NCI-H345 (cell line): ENCODE measurements at regions not wholly inside any gene's neighbourhood (a gene's known extent, or its start where the extent isn't known, plus 50 kb on each side); places are given as distances from the start of the nearest gene placed in this dataset.
A peak's percentile ranks its signal among the peaks of the same experiment; 100 is the strongest.
"Not testable (repeated sequence)": the region's sequence is repeated elsewhere in the genome, so short reads cannot be mapped to it uniquely, and the experiment has no call there.

Experiments
- DNase-seq: peaks from one replicate; lab custom pipeline; 2025; lab: John Stamatoyannopoulos, UW

DNA sequence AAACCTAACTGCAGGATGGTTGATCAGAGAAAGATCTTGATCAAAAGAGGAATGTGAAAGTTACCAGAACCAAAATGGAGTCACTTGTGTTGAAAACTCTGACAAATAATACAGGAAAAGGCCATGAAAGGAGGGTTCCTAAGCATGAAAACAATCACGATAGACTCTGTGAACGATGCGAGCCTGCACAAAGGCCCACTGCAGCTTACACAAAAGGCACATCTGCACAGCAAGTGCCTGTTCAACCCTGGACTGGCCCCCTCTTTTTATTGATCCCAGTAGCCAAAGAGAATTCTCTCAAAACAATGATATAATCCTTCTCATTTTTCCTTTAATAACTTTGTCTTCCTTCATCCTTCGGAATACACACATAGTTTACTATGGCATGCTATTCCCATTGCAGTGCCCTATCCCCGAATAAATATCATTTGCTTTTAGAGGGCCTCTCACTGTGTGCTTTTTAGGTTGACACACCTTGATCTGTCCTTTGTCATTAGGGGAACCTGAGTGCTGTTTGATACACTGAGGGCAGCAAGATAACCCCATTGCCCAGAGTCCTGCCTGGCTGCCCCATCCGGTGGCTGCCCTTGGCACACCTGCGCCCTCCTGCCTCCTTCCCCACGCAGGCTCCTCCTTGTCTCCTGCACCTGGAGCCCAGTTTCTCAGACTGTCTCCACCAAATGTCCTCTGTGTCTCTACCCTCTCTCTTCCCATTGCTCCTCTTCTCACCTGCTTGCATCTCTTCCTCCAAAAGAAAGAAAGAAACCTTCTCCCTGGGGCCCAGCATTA, 98.3 kb upstream of the FRMD1 start:
- DNase-seq = no peak

- no peak for DNase-seq
Observed at GRCh38 chr6:168171673-168172353, 92.8 kb upstream of the FRMD1 start.

GRCh38 chr6:168170841-168171601, 92.0 kb upstream of the FRMD1 start:
- no peak for DNase-seq

- no peak for DNase-seq
Observed at GRCh38 chr6:168169624-168170023, 90.6 kb upstream of the FRMD1 start.

DNA sequence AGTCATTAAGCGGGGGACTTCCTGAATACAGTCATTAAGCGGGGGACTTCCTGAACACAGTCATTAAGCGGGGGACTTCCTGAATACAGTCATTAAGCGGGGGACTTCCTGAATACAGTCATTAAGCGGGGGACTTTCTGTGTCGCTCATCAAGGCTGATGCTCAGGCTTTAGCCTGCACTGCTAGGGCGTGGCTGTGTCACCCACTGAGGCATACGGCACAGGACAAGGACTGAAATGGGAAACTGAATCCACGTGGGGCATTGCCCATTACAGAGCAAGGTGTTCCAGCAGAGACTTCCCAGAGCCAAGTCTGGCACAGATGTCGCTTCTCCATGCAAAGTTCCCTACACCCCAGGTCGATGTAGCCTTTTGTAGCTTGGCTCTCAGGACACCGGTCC, 89.9 kb upstream of the FRMD1 start:
- not testable (repeated sequence) for DNase-seq

GRCh38 chr6:168168330-168168729, 89.3 kb upstream of the FRMD1 start:
- DNase-seq = not testable (repeated sequence)

- DNase-seq = no peak
Observed at GRCh38 chr6:168167431-168168315, 88.7 kb upstream of the FRMD1 start.

DNA sequence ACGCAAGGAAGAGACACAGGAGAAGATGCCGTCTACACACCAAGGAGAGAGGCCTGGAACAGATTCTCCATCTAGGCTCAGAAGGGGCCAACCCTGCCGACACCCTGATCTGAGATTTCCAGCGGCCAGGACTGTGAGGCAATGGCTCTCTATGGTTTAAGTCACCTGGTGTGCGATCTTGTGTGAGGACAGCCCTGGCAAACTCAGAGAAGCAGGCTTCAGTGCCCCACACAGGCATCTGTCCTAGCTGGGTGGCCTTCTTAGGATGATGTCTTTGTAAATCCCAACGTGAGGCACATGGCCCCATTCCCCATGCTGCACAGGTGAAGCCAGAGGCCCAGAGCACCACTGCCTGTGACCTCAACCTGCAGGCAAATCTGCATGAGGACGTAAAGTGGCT, 87.6 kb upstream of the FRMD1 start:
- DNase-seq = no peak

DNA sequence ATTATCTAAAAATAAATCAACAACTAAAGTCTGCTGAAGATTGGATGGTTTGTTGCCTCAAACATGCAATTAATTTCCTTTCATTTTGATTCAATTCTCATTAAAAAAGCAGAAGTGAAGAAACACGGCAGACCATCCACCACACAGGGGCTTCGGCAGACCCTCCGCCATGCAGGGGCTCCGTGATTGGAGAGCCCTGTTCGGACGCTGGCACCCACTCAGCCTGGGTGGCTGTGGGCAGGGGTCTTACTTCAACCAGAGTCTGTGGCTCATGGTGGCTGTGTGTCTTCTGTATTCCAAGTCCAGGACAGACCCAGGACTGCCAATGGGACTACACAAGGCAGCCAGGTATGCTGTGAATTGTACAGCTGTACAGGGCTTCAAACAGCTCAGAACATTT, 86.9 kb upstream of the FRMD1 start:
- no peak for DNase-seq

- DNase-seq = no peak
Observed at GRCh38 chr6:168165373-168165772, 86.4 kb upstream of the FRMD1 start.

- no peak for DNase-seq
Observed at GRCh38 chr6:168164462-168165061, 85.5 kb upstream of the FRMD1 start.

DNA sequence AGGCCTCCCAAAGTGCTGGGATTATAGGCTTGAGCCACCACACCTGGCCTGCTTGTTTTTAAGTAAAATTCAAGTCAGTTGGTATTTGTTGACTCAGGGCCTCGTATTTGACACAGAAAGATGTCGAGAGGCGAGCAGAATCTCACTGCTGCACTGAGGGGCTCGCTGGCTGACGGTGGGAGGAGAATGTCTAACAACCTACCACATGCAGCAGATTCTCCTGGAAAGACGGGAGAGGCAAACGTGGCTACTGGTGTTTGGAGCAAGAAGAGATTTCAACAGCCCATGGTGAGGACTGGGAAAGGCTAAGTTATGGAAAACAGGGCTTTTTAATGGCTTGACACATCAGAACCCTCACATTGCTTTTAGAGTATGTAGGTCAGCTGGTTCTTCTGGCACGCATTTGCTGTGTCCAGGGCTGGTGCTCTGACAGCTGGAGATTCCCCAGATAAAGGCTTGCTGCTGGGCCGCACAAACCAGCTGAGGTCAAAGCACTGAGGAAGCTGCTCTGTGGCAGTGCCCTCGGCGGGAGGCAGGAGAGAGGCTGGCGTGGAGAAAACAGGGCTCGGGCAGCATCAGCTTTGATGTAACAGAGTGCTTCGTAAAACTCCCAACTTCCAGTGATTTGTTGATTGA, 84.2 kb upstream of the FRMD1 start:
- no peak for DNase-seq

DNA sequence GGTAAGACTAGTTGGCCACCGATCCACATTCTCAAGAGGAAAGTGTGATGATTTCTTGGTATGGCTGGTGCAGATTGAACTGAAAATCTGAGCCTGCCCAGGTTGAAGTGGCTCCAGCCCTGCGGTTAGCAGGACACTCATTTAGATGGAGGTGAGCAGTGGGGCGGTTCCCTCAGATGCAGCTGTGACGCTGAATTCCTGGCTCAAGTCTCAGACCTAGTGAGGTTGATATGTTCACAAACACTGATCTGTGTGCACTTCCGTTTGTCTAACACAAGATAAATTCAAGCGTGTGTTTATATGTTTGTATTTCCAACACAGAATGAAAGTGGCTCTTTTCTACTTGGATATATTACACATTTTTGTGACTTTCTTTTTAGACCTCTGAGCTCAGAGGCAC, 83.4 kb upstream of the FRMD1 start:
- DNase-seq = no peak

DNA sequence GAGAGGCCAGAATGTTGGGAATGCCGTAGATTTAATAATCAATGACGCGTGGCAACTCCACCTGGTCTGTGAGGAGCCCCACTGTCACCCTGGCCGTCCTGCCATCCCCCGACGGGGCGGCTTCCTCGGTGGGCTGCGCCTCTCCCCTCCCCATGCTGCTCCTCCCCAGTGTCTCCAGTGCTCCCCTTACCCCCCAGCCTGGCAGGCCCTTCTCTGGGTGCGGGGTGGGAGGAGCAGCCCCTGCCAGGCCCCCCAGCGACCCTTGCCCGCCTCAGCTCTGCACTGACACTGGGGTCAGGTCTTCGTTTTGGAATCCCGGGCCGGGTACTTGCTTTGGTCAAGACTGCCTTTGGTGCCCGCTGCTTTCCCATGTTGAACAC, 82.3 kb upstream of the FRMD1 start:
- no peak for DNase-seq

DNA sequence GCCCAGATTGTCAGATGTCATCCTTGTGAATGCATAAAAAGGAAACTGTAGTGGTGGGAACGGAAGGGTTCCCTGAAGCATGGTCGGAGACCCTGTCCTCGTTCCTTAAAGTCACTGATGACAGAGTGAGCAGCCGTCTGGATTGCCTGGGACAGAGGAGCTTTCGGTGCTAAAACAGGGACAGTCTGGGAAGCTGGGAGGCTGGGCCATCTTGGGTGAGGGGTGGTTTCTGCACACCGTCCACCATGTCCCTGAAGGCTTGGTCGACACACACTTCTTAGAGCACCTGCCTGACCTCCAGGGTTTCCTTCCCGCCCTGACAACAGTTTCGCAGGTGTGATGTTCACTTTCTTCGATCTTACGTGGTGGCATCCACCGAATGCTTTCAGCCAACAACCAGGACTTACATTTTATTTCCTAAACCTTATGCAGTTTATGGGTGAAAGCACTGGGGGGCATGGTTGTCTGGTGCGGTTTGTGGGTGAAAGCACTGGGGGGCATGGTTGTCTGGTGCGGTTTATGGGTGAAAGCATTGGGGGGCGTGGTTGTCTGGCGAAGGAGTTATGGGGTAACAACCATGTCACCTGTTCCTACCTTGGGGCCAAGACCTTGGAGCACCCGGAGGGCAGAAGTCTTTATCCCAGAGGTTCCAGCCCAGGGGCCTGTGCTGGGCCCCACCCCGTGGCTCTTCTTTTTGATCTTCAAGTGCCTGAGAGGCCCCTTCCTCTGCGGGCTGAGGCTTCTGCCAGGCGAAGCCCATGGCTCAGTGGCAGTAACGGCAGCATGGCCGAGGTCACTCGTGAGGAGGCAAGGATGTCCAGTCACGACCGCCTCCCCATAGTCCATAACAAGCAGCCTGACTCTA, 81.7 kb upstream of the FRMD1 start:
- no peak for DNase-seq

DNA sequence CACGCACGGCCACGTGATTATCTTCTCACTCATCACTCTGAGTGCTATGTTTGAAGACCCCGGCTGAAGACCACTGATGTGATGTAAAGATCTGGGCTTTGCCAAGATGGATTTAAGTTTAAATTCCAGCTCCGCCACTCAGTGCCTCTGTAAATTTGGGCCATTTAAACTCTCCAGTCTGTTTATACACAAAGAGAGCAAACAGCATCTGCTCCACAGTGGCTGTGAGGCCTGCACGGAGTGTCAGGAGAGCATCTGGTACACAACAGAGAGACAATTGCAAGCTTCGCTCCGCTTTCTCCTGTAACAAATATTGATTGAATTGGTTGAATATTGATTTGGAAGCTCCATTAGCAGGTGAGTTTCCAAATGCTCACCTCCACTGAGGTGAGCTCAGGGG, 80.5 kb upstream of the FRMD1 start:
- peak; percentile 19 for DNase-seq

DNA sequence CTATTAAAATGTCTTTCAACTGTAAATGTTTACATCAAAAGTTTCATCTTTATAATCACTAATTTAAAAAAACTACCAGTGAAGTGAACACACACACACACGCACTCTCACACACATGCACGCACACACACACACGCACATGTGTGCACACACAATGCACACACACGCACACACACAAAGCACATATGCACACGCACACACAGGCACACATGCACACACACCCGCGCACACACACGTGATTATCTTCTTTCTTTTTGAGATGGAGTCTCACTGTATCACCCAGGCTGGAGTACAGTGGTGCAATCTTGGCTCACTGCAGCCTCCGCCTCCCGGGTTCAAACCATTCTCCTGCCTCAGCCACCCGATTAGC, 80.0 kb upstream of the FRMD1 start:
- DNase-seq = no peak

DNA sequence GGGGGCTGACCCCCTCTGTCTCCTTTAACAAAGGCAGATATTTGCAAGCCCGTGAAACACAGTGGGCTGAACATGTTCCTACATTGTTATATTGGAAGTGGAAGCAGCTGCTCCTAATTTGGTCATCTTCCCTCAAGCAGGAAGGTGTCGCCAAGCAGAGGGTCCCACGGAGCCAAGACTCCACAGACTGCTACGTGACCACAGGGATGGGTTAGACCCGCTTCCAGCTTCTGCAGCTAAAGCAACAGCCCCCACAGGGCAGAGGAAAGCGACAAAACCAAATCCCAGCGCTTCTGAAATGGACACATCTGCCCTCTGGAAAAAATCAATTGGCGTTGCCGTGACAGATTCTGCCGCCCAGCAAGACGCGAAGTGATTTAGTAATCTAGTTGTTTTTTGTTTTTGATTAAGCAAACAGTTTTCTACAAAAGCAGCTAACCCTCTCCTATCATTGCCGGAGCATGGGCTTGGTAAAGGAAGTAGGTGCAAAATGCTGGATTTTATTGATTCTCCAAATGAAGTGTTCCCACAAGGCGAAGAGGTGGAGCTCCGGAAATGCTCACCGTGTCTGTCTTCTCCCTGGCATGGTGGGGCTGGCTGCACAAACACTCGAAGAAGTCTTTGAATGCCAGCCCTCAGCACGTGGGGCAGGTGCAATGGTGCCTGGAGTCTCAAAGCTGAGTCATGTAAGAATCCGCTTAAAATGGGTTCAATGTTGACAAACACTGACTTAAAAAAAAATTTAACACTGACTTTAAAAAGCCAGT, 79.4 kb upstream of the FRMD1 start:
- DNase-seq = peak; percentile 82
